ENCODE measurements at regions not wholly inside any gene's neighbourhood (a gene's known extent, or its start where the extent isn't known, plus 50 kb on each side); places are given as distances from the start of the nearest gene placed in this dataset.

- DNase-seq, result no peak
- intact Hi-C loops (cut with micrococcal nuclease), result no loop called here
Measured at GRCh38 chr7:8932751-8933150, 499.3 kb downstream of the NXPH1 start.

GRCh38 chr7:8937204-8937603 is 503.8 kb downstream of the NXPH1 start:
- no peak overlapping the region for H3K27ac ChIP-seq (replicated peaks)
- no peak overlapping the region for H3K4me3 ChIP-seq
- no peak for TF ChIP-seq CTCF (IDR thresholded peaks at IDR 0.05; ENCODE audit: borderline replicate concordance)
- no peak for DNase-seq
- H3K36me3 ChIP-seq, result no peaks in the 10 kb centered on the region
- intact Hi-C loops (cut with micrococcal nuclease), result no loop called here
- peaks cover 15% of the 10 kb centered on the region for H3K9me3 ChIP-seq (replicated peaks)
- no peaks in the 10 kb centered on the region for H3K27me3 ChIP-seq (ENCODE audit: low read depth)
- H3K4me1 ChIP-seq, result no peaks in the 10 kb centered on the region

More at GRCh38 chr7:8932751-8933150, 499.3 kb downstream of the NXPH1 start:
- no peaks in the 10 kb centered on the region for H3K27me3 ChIP-seq (ENCODE audit: low read depth)
- H3K4me3 ChIP-seq, result no peak overlapping the region
- peaks cover 26% of the 10 kb centered on the region for H3K9me3 ChIP-seq (replicated peaks)
- no peaks in the 10 kb centered on the region for H3K4me1 ChIP-seq
- TF ChIP-seq CTCF (IDR thresholded peaks at IDR 0.05; ENCODE audit: borderline replicate concordance), result no peak
- H3K27ac ChIP-seq (replicated peaks), result no peak overlapping the region
- H3K36me3 ChIP-seq, result no peaks in the 10 kb centered on the region

GRCh38 chr7:8938044-8938805 is 504.8 kb downstream of the NXPH1 start:
- Histone ChIP-seq H3K4me3 (no peak overlapping the region), H3K9me3 (replicated peaks) (peaks cover 8% of the 10 kb centered on the region), H3K27me3 (ENCODE audit: low read depth) (no peaks in the 10 kb centered on the region), H3K27ac (replicated peaks) (no peak overlapping the region), H3K36me3 (no peaks in the 10 kb centered on the region), H3K4me1 (no peaks in the 10 kb centered on the region)
- no peak for DNase-seq
- intact Hi-C loops (cut with micrococcal nuclease), result no loop called here
- TF ChIP-seq CTCF (IDR thresholded peaks at IDR 0.05; ENCODE audit: borderline replicate concordance), result no peak

GRCh38 chr7:8939446-8939845 is 506.0 kb downstream of the NXPH1 start:
- no peak overlapping the region for H3K27ac ChIP-seq (replicated peaks)
- H3K9me3 ChIP-seq (replicated peaks), result peaks cover 14% of the 10 kb centered on the region
- TF ChIP-seq CTCF (IDR thresholded peaks at IDR 0.05; ENCODE audit: borderline replicate concordance), result no peak
- H3K4me3 ChIP-seq, result no peak overlapping the region
- no peaks in the 10 kb centered on the region for H3K4me1 ChIP-seq
- intact Hi-C loops (cut with micrococcal nuclease), result no loop called here
- H3K36me3 ChIP-seq, result no peaks in the 10 kb centered on the region
- DNase-seq, result no peak
- H3K27me3 ChIP-seq (ENCODE audit: low read depth), result no peaks in the 10 kb centered on the region

- H3K36me3 ChIP-seq, result no peaks in the 10 kb centered on the region
- peaks cover 14% of the 10 kb centered on the region for H3K9me3 ChIP-seq (replicated peaks)
- no peaks in the 10 kb centered on the region for H3K27me3 ChIP-seq (ENCODE audit: low read depth)
- H3K4me3 ChIP-seq, result no peak overlapping the region
- intact Hi-C loops (cut with micrococcal nuclease), result no loop called here
- no peak for TF ChIP-seq CTCF (IDR thresholded peaks at IDR 0.05; ENCODE audit: borderline replicate concordance)
- H3K4me1 ChIP-seq, result no peaks in the 10 kb centered on the region
- no peak overlapping the region for H3K27ac ChIP-seq (replicated peaks)
- no peak for DNase-seq
Measured at GRCh38 chr7:8963722-8964121, 530.3 kb downstream of the NXPH1 start.

Measured in left ventricle myocardium inferior (tissue), 1 donor.